PFSK-1 (cell line): ENCODE measurements at regions not wholly inside any gene's neighbourhood (a gene's known extent, or its start where the extent isn't known, plus 50 kb on each side); places are given as distances from the start of the nearest gene placed in this dataset.

ENCODE experiments used
- FOXP2 ChIP-seq: optimal IDR thresholded peaks from 2 replicates; pipeline ENCODE3; 2011; ENCODE audit warnings: borderline replicate concordance, control low read depth, inconsistent platforms; ENCODE audit not compliant: insufficient read depth; ENCODE audit errors: extremely low read length, extremely low read depth
- POLR2AphosphoS5 ChIP-seq: IDR thresholded peaks from 2 replicates; pipeline ENCODE4 v1.6.1; 2012; ENCODE audit warnings: low read depth, mild to moderate bottlenecking, control low read depth, low read length, moderate library complexity
- REST ChIP-seq, 2 experiments: IDR thresholded peaks; 2 replicates each; pipeline versions ENCODE4 v1.6.1 to v1.8.0; 2011 to 2012; ENCODE audit warnings: low read depth in 2 of 2, low read length in 2 of 2, control low read depth in 1 of 2, inconsistent platforms in 1 of 2, mild to moderate bottlenecking in 1 of 2, moderate library complexity in 1 of 2; ENCODE audit not compliant: insufficient read depth in 1 of 2
- SIN3A ChIP-seq: IDR thresholded peaks from 2 replicates; pipeline ENCODE4 v1.6.1; 2012; ENCODE audit warnings: mild to moderate bottlenecking, low read length, moderate library complexity, borderline replicate concordance; ENCODE audit not compliant: insufficient read depth
- TAF1 ChIP-seq: IDR thresholded peaks from 2 replicates; pipeline ENCODE4 v1.6.1; 2012; ENCODE audit warnings: low read length, control low read depth, borderline replicate concordance; ENCODE audit not compliant: insufficient read depth

DNA sequence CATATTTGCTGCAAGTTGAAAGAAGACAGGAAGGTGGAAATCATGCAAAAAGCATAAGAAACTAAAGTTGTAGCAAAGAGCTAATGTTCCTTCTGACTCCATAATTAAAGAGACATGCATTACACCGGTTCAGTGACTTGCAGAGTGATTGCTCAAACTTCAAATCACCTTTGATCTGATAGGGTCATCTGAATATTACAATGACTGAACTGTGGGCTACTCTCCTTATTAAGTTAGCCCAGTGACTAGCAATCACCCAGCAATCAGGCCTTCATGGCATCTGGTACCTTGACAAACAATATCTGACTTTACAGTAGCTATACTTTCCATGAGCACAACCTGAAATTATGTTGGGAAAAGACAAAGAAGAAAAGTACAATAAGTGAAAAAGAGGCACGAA is 84.9 kb downstream of the NREP start:
- TF ChIP-seq FOXP2 (no peak), TAF1 (no peak), SIN3A (no peak), REST (IDR thresholded peaks at IDR 0.05; ENCODE audit: insufficient read depth in 1 of 2, low read depth in 2 of 2, low read length in 2 of 2) (no peak), POLR2AphosphoS5 (no peak)

GRCh38 chr5:111670826-111671492 is 86.0 kb downstream of the NREP start:
- no peak for TF ChIP-seq REST (IDR thresholded peaks at IDR 0.05; ENCODE audit: insufficient read depth in 1 of 2, low read depth in 2 of 2, low read length in 2 of 2)

GRCh38 chr5:111668477-111669414 is 88.2 kb downstream of the NREP start:
- TF ChIP-seq POLR2AphosphoS5, result no peak
- no peak for TF ChIP-seq REST (IDR thresholded peaks at IDR 0.05; ENCODE audit: insufficient read depth in 1 of 2, low read depth in 2 of 2, low read length in 2 of 2)
- TF ChIP-seq TAF1, result no peak
- no peak for TF ChIP-seq FOXP2
- no peak for TF ChIP-seq SIN3A

DNA sequence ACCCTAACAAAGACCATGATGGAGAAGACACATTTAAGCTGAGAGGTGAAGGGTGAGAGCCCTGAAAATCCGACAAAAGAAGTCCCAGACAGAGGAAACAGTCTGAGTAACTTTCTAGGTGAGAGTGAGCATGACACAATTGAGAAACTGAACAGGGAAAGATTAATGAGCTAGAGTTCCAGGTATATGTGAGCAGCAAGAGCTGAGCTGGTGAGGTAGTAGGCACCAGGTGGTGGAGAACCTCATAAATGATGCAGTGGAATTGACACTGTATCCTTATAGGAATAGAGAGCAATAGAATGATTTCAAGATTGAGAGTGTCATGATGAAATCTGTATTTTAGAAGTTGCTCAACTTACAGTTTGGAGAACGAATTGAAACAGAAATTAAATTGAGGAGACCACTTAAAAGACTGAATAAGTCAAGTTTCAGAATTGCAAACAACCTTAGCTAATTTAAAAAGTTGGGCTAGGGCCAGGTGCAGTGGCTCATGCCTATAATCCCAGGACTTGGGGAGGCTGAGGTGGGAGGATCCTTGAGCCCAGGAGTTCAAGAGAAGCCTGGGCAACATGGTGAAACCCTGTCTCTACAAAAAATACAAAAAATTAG is 89.8 kb downstream of the NREP start:
- TF ChIP-seq FOXP2, result no peak
- TF ChIP-seq TAF1, result no peak
- TF ChIP-seq REST (IDR thresholded peaks at IDR 0.05; ENCODE audit: insufficient read depth in 1 of 2, low read depth in 2 of 2, low read length in 2 of 2), result no peak
- TF ChIP-seq POLR2AphosphoS5, result no peak
- TF ChIP-seq SIN3A, result no peak
